BJ (cell line): ENCODE measurements at regions not wholly inside any gene's neighbourhood (a gene's known extent, or its start where the extent isn't known, plus 50 kb on each side); places are given as distances from the start of the nearest gene placed in this dataset.

Source experiments
- CTCF ChIA-PET: fragments of 350-600 bp; formaldehyde crosslinking; extraction: SDS; loops from one replicate; lab custom pipeline; 2021; ENCODE audit warnings: antibody characterized with exemption, inconsistent platforms; lab: Yijun Ruan, JAX
- POLR2A ChIA-PET: fragments of 300-600 bp; sonication (Branson Sonifier 250); formaldehyde crosslinking; extraction: SDS; loops from one replicate; lab custom pipeline; 2021; ENCODE audit warnings: antibody characterized with exemption; lab: Charles Lee
- DNase-seq: peaks from one replicate; pipeline ENCODE4 v3.0.0-alpha.2; 2011; ENCODE audit warnings: low read depth
- H3K27me3 ChIP-seq: 2 replicates; pipeline ENCODE4 v1.6.0; 2011; ENCODE audit warnings: low read length; ENCODE audit not compliant: control insufficient read depth, insufficient read depth
- H3K36me3 ChIP-seq: 2 replicates; pipeline ENCODE4 v1.5.1; 2011; ENCODE audit warnings: low read length; ENCODE audit not compliant: control insufficient read depth, insufficient read depth
- H3K4me3 ChIP-seq: 2 replicates; pipeline ENCODE4 v1.5.1; 2011; ENCODE audit warnings: low read depth, mild to moderate bottlenecking, control low read depth, low read length
- TF ChIP-seq, protein P1 (sequence below): IDR thresholded peaks from 2 replicates; pipeline ENCODE4 v1.5.1; 2011; ENCODE audit warnings: low read depth, mild to moderate bottlenecking, control low read depth, inconsistent platforms, low read length, moderate library complexity; ENCODE audit not compliant: insufficient read depth

DNA sequence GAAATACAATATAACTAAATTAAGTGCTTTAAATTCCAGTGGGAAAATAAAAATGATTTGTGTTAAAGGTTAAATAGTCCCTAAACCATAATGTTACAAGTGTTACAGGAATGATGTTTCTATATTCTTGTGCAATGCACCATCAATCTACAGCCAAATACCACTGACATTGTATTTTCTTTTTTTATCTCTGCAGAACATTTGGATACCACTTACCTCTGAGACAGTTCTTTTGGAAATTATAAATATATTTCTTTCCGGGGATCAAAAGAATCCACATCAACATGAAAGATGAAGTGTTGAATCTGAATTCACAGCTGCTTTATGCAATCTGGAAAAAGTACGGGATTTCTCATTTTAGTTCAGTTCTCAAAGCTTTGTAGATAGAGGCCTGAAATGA lies 518.3 kb upstream of the AGA start:
- ChIA-PET POLR2A (no interaction called here), CTCF (no interaction called here)
- H3K36me3 ChIP-seq = no peaks in the 10 kb centered on the region
- no peak for DNase-seq
- H3K4me3 ChIP-seq = no peak overlapping the region
- TF ChIP-seq, protein P1, sequence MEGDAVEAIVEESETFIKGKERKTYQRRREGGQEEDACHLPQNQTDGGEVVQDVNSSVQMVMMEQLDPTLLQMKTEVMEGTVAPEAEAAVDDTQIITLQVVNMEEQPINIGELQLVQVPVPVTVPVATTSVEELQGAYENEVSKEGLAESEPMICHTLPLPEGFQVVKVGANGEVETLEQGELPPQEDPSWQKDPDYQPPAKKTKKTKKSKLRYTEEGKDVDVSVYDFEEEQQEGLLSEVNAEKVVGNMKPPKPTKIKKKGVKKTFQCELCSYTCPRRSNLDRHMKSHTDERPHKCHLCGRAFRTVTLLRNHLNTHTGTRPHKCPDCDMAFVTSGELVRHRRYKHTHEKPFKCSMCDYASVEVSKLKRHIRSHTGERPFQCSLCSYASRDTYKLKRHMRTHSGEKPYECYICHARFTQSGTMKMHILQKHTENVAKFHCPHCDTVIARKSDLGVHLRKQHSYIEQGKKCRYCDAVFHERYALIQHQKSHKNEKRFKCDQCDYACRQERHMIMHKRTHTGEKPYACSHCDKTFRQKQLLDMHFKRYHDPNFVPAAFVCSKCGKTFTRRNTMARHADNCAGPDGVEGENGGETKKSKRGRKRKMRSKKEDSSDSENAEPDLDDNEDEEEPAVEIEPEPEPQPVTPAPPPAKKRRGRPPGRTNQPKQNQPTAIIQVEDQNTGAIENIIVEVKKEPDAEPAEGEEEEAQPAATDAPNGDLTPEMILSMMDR = no peak
- no peaks in the 10 kb centered on the region for H3K27me3 ChIP-seq

DNA sequence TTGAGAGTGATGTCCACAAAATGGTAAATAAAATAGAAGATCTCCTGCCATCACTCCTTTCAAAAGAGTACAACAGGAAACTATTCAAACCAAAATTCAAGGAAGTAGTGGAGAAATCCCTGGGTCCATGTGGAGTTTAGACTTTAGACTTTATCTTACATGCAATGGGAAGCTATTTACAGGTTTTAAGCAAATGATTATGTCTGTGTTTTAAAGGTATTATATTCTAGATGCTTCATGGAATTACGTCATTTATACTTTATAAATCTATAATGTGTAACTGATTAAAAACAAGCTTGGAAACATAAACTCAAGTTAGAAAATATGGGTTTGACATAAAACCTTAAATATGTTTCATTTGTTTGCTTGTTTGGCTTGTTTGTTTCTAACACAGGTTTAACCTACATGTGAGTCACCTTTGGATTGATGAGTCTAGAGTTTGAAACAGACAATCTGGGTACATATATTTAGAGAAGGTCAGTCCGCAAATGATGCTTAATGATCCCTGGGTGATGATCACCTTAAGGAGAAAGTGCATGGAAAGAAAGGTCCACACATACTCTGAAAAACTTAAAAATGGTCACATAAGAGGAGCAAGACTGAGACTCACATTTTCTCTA lies 519.6 kb upstream of the AGA start:
- CTCF ChIA-PET = no interaction called here
- TF ChIP-seq, protein P1 = no peak
- POLR2A ChIA-PET = no interaction called here
- Histone ChIP-seq H3K27me3 (no peaks in the 10 kb centered on the region), H3K4me3 (no peak overlapping the region), H3K36me3 (no peaks in the 10 kb centered on the region)
- no peak for DNase-seq

DNA sequence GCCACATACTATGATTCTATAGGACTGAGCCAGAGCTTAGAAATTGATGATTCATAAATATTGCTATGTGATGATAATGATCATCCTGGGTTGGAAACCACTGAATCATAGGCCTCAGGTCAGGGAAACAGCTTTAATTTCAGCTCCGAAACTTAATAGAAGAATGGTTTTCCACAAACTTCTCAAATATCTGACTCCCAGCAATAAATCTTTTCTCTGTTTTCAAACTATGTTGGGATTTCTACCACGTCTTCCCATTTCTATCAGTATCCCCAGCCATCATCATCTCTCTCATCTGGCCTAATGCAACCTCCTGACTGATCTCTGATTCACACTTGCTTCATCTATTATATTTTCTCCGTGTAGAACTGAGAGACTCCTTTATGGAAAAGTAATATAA lies 521.8 kb upstream of the AGA start:
- TF ChIP-seq, protein P1 = no peak
- CTCF ChIA-PET = no interaction called here

DNA sequence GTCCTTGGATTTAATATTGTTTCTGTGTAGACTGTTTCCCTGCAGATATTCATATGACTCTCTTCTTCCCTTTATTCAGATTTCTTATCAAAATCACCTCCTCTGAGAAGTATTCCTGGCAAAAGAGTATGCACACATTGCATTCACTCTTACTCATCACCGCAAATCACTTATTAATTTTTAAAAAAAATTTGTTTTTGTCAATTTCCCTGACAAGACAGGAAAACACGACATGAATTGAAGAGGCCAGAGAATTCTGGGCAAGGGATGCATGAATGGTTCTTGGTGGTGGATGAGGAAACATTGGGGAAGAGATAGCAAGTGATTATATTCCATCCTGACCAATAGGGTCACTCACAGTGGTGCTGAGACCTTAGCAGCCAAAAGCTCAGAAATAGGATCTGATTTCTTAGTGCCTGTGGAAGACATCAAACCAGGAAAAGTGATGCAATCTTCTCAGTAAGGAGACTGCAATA lies 522.5 kb upstream of the AGA start:
- TF ChIP-seq, protein P1 = no peak
- ChIA-PET CTCF (no interaction called here), POLR2A (no interaction called here)
- H3K36me3 ChIP-seq = no peaks in the 10 kb centered on the region
- DNase-seq = no peak
- H3K27me3 ChIP-seq = no peaks in the 10 kb centered on the region
- H3K4me3 ChIP-seq = no peak overlapping the region

More for the DNA sequence above, 521.8 kb upstream of the AGA start:
- H3K4me3 ChIP-seq = no peak overlapping the region
- DNase-seq = no peak
- POLR2A ChIA-PET = no interaction called here
- no peaks in the 10 kb centered on the region for H3K36me3 ChIP-seq
- no peaks in the 10 kb centered on the region for H3K27me3 ChIP-seq

DNA sequence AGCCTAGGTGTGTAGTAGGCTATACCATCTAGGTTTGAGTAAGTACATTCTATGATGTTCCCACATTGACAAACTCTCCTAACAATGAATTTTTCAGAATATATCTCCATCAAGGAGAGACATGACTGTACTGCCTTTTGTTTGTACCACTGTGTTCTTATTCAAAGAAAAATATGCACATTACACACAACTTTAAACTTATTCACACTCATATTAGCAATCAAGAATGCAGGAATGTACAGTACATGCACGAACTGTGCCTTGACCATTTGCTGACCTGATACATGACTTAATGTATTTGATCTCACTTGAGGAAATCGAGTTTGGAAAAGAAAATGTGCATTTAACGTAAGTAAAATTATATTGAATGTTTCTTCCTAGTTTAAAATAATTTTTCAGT lies 525.1 kb upstream of the AGA start:
- no peak overlapping the region for H3K4me3 ChIP-seq
- TF ChIP-seq, protein P1 = no peak
- no peak for DNase-seq
- CTCF ChIA-PET = no interaction called here
- H3K27me3 ChIP-seq = no peaks in the 10 kb centered on the region
- no peaks in the 10 kb centered on the region for H3K36me3 ChIP-seq
- POLR2A ChIA-PET = no interaction called here
